HCT116 (cell line): ENCODE measurements at regions not wholly inside any gene's neighbourhood (a gene's known extent, or its start where the extent isn't known, plus 50 kb on each side); places are given as distances from the start of the nearest gene placed in this dataset.

Experiments
- ATAC-seq: fragments of 200-7000 bp; cut with Tn5 transposase; 2 replicates; pipeline ENCODE4 v1.9.1; 2020; ENCODE audit warnings: mild to moderate bottlenecking, moderate library complexity
- BruUV-seq: library from RNA; stranded (reverse); fragments of 400-500 nt; replicated peaks from 2 replicates; lab custom pipeline; 2021; lab: Mats Ljungman, UMichigan
- CTCF ChIA-PET: fragments of 300-600 bp; sonication (Branson Sonifier 250); formaldehyde crosslinking; loops from one replicate; lab custom pipeline; 2021; ENCODE audit warnings: antibody characterized with exemption; lab: Charles Lee
- POLR2A ChIA-PET: fragments of 300-600, 350-600 bp; sonication (Branson Sonifier 250); formaldehyde crosslinking; loops from one replicate; lab custom pipeline; 2021; ENCODE audit warnings: antibody characterized with exemption; lab: Charles Lee
- RAD21 ChIA-PET, 2 experiments: fragments of 300-600 bp; sonication (Branson Sonifier 250); formaldehyde crosslinking; loops; one replicate each; lab custom pipeline; 2023; ENCODE audit warnings: low total read pairs in 2 of 2; ENCODE audit not compliant: uncharacterized antibody in 2 of 2, unreplicated experiment in 2 of 2, low non-redundant PET in 1 of 2; lab: Charles Lee
- DNase-seq: peaks from one replicate; pipeline ENCODE4 v3.0.0-alpha.2; 2010; ENCODE audit warnings: low read depth, low spot score
- H2AFZ ChIP-seq: fragments of 200-600 bp; shearing (Covaris generic), sonication (generic); 2 replicates; pipeline ENCODE4 v1.6.1; 2017; ENCODE audit warnings: low read depth, mixed run types, mixed read lengths, antibody characterized with exemption, low read length; ENCODE audit not compliant: poor library complexity, severe bottlenecking
- H3K27ac ChIP-seq: 2 replicates; pipeline ENCODE4 v1.5.1; 2012; ENCODE audit warnings: low read depth, low read length
- H3K27me3 ChIP-seq: fragments of 200-600 bp; sonication (generic); 2 replicates; pipeline ENCODE4 v1.6.1; 2016; ENCODE audit warnings: mixed run types, low read length, mixed read lengths; ENCODE audit not compliant: insufficient read depth
- H3K36me3 ChIP-seq, 2 experiments: fragments of 200-500 bp in 1 of 2; fragments of 200-600 bp in 1 of 2; sonication (Bioruptor generic) in 1 of 2; sonication (generic) in 1 of 2; 2 replicates each; pipeline versions ENCODE4 v1.5.1 to v1.6.1; 2014 to 2016; ENCODE audit warnings: low read length in 2 of 2, inconsistent platforms in 1 of 2, mixed read lengths in 1 of 2, mixed run types in 1 of 2; ENCODE audit not compliant: insufficient read depth in 2 of 2, control insufficient read depth in 1 of 2
- H3K4me1 ChIP-seq, 2 experiments: fragments of 200-600 bp in 1 of 2; sonication (generic) in 1 of 2; 2 replicates each; pipeline versions ENCODE4 v1.5.1 to v1.6.1; 2012 to 2017; ENCODE audit warnings: low read length in 2 of 2, inconsistent platforms in 1 of 2, mild to moderate bottlenecking in 1 of 2, mixed read lengths in 1 of 2, mixed run types in 1 of 2, moderate library complexity in 1 of 2; ENCODE audit not compliant: insufficient read depth in 2 of 2, control insufficient read depth in 1 of 2
- H3K4me2 ChIP-seq: fragments of 200-600 bp; sonication (generic); 2 replicates; pipeline ENCODE4 v1.6.1; 2017; ENCODE audit warnings: mixed run types, low read length, mixed read lengths
- H3K4me3 ChIP-seq, 2 experiments: fragments of 200-600 bp in 1 of 2; sonication (generic) in 1 of 2; replicated peaks in 1 of 2; 2 replicates each; pipeline ENCODE4 v1.5.1; 2011 to 2016; ENCODE audit warnings: low read length in 2 of 2, control low read depth in 1 of 2, low read depth in 1 of 2, mild to moderate bottlenecking in 1 of 2, mixed read lengths in 1 of 2, mixed run types in 1 of 2
- H3K79me2 ChIP-seq: fragments of 200-600 bp; sonication (generic); 2 replicates; pipeline ENCODE4 v1.6.1; 2017; ENCODE audit warnings: mild to moderate bottlenecking, mixed run types, low read length, moderate library complexity, mixed read lengths; ENCODE audit not compliant: insufficient read depth
- H3K9ac ChIP-seq: fragments of 200-600 bp; sonication (generic); 2 replicates; pipeline ENCODE4 v1.6.1; 2016; ENCODE audit warnings: low read length, mixed read lengths
- H3K9me2 ChIP-seq: fragments of 200-600 bp; sonication (generic), shearing (Covaris generic); 2 replicates; pipeline ENCODE4 v1.6.1; 2017; ENCODE audit warnings: mixed run types, mild to moderate bottlenecking, moderate library complexity; ENCODE audit not compliant: insufficient read depth
- H3K9me3 ChIP-seq, 2 experiments: fragments of 200-500 bp in 1 of 2; fragments of 200-600 bp in 1 of 2; sonication (Bioruptor generic) in 1 of 2; sonication (generic) in 1 of 2; 2 replicates each; pipeline ENCODE4 v1.6.1; 2014 to 2017; ENCODE audit warnings: low read length in 2 of 2, mixed read lengths in 2 of 2, inconsistent platforms in 1 of 2, low read depth in 1 of 2, mild to moderate bottlenecking in 1 of 2, mixed run types in 1 of 2, moderate library complexity in 1 of 2; ENCODE audit not compliant: control insufficient read depth in 1 of 2, insufficient read depth in 1 of 2
- H4K20me1 ChIP-seq: fragments of 200-600 bp; sonication (generic), shearing (Covaris generic); 2 replicates; pipeline ENCODE4 v1.6.1; 2017; ENCODE audit warnings: mixed run types, mild to moderate bottlenecking, moderate library complexity; ENCODE audit not compliant: insufficient read depth
- CBX3 ChIP-seq: IDR thresholded peaks from 2 replicates; pipeline ENCODE4 v1.6.1; 2012; ENCODE audit warnings: low read depth
- CEBPB ChIP-seq: IDR thresholded peaks from 2 replicates; pipeline ENCODE4 v1.6.1; 2012; ENCODE audit warnings: low read depth
- EGR1 ChIP-seq: IDR thresholded peaks from 2 replicates; pipeline ENCODE4 v1.6.1; 2012; ENCODE audit warnings: low read depth
- FOSL1 ChIP-seq: IDR thresholded peaks from 2 replicates; pipeline ENCODE4 v1.6.1; 2012; ENCODE audit warnings: low read depth
- JUND ChIP-seq: IDR thresholded peaks from 2 replicates; pipeline ENCODE4 v1.6.1; 2012
- RAD21 ChIP-seq: IDR thresholded peaks from 2 replicates; pipeline ENCODE4 v1.6.1; 2012; ENCODE audit warnings: low read depth, mild to moderate bottlenecking
- SP1 ChIP-seq: IDR thresholded peaks from 2 replicates; pipeline ENCODE4 v1.6.1; 2012; ENCODE audit warnings: low read depth
- SRF ChIP-seq: IDR thresholded peaks from 2 replicates; pipeline ENCODE4 v1.6.1; 2012; ENCODE audit warnings: low read depth
- YY1 ChIP-seq: IDR thresholded peaks from 2 replicates; pipeline ENCODE4 v1.6.1; 2011; ENCODE audit warnings: low read length, low read depth, moderate library complexity, mild to moderate bottlenecking; ENCODE audit not compliant: insufficient replicate concordance; ENCODE audit errors: extremely low read depth
- ZFX ChIP-seq: fragments of 450-650 bp; IDR thresholded peaks from 2 replicates; pipeline ENCODE4 v1.6.1; 2017
- ZNF274 ChIP-seq: fragments of 200-500 bp; sonication (Bioruptor generic); IDR thresholded peaks from 2 replicates; pipeline ENCODE4 v1.6.1; 2014; ENCODE audit warnings: mild to moderate bottlenecking, low read depth, low read length, inconsistent platforms
- intact Hi-C: fragments of 100-400 bp; cut with micrococcal nuclease; formaldehyde crosslinking; loops from 2 replicates; pipeline ENCODE4 v1.10.0; 2022
- TF ChIP-seq, protein P1 (sequence below), 3 experiments: fragments of 200-600 bp in 1 of 3; sonication (generic) in 1 of 3; IDR thresholded peaks in 2 of 3; conservative IDR thresholded peaks in 1 of 3; 2 replicates each; pipeline ENCODE4 v1.5.1; 2012 to 2017; ENCODE audit warnings: low read depth in 2 of 3, low read length in 2 of 3, antibody characterized with exemption in 1 of 3, borderline replicate concordance in 1 of 3, control low read depth in 1 of 3, mild to moderate bottlenecking in 1 of 3, mixed read lengths in 1 of 3, mixed run types in 1 of 3, moderate library complexity in 1 of 3; ENCODE audit not compliant: insufficient read depth in 1 of 3
- TF ChIP-seq, protein P2 (sequence below): IDR thresholded peaks from 2 replicates; pipeline ENCODE4 v1.6.1; 2012; ENCODE audit warnings: low read depth

DNA sequence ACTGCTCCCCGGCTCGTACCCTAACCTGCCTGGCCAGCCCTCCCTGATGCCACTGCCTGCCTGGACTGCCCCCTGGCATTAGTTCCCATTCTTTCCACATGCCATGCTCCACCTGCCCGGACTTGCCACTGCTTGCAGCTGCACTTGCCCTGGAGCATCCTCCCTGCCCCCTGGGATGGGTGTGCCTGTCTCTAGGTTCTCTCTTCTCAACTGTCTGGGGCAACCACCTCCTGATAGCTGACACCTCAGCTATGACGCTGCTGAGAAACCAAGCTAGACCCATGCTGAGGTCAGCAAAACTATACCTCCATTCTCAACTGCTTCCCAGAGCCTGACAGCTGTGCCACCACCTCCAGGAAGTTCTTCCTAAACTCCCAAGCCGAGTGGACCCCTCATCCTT lies 72.1 kb downstream of the PERP start:
- no peak overlapping the region for H3K27ac ChIP-seq
- CTCF ChIA-PET, result interaction anchor here (1.0 kb wide), 1 partner anchor 28 kb away, joined by 3 read pairs; no protein-coding TSS in a partner anchor

More for the DNA sequence above, 72.1 kb downstream of the PERP start:
- Histone ChIP-seq H3K9me3 (no peaks in the 10 kb centered on the region), H3K27me3 (no peaks in the 10 kb centered on the region), H3K4me2 (peak overlapping the region; percentile 1; the same call in 1 of the 2 replicates), H3K9me2 (no peaks in the 10 kb centered on the region), H3K4me1 (peaks cover 4 to 19% of the 10 kb centered on the region in 2 experiments; a peak in 3 of 4 replicates), H3K36me3 (no peaks in the 10 kb centered on the region), H3K79me2 (no peaks in the 10 kb centered on the region), H3K9ac (no peak overlapping the region), H3K4me3 (no peak overlapping the region), H4K20me1 (no peaks in the 10 kb centered on the region), H2AFZ (peak overlapping the region; percentile 67)
- intact Hi-C loops, result no loop called here
- ATAC-seq, result peak; percentile 30
- no TSS peak for BruUV-seq
- no peak for DNase-seq
- ChIA-PET POLR2A (no interaction called here), RAD21 (no interaction called here)
- TF ChIP-seq, protein P1, sequence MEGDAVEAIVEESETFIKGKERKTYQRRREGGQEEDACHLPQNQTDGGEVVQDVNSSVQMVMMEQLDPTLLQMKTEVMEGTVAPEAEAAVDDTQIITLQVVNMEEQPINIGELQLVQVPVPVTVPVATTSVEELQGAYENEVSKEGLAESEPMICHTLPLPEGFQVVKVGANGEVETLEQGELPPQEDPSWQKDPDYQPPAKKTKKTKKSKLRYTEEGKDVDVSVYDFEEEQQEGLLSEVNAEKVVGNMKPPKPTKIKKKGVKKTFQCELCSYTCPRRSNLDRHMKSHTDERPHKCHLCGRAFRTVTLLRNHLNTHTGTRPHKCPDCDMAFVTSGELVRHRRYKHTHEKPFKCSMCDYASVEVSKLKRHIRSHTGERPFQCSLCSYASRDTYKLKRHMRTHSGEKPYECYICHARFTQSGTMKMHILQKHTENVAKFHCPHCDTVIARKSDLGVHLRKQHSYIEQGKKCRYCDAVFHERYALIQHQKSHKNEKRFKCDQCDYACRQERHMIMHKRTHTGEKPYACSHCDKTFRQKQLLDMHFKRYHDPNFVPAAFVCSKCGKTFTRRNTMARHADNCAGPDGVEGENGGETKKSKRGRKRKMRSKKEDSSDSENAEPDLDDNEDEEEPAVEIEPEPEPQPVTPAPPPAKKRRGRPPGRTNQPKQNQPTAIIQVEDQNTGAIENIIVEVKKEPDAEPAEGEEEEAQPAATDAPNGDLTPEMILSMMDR (IDR thresholded peaks at IDR 0.05 in 2 of 3, conservative IDR thresholded peaks at IDR 0.05 in 1 of 3; ENCODE audit: borderline replicate concordance in 1 of 3, insufficient read depth in 1 of 3, low read depth in 2 of 3, low read length in 2 of 3), result no peak
- TF ChIP-seq FOSL1, result no peak
- TF ChIP-seq YY1, result no peak
- no peak for TF ChIP-seq CEBPB
- no peak for TF ChIP-seq ZFX
- no peak for TF ChIP-seq SRF
- TF ChIP-seq ZNF274, result no peak
- TF ChIP-seq RAD21, result no peak
- no peak for TF ChIP-seq JUND
- TF ChIP-seq CBX3, result no peak
- no peak; the same call in 1 of the 2 replicates for TF ChIP-seq SP1
- TF ChIP-seq, protein P2, sequence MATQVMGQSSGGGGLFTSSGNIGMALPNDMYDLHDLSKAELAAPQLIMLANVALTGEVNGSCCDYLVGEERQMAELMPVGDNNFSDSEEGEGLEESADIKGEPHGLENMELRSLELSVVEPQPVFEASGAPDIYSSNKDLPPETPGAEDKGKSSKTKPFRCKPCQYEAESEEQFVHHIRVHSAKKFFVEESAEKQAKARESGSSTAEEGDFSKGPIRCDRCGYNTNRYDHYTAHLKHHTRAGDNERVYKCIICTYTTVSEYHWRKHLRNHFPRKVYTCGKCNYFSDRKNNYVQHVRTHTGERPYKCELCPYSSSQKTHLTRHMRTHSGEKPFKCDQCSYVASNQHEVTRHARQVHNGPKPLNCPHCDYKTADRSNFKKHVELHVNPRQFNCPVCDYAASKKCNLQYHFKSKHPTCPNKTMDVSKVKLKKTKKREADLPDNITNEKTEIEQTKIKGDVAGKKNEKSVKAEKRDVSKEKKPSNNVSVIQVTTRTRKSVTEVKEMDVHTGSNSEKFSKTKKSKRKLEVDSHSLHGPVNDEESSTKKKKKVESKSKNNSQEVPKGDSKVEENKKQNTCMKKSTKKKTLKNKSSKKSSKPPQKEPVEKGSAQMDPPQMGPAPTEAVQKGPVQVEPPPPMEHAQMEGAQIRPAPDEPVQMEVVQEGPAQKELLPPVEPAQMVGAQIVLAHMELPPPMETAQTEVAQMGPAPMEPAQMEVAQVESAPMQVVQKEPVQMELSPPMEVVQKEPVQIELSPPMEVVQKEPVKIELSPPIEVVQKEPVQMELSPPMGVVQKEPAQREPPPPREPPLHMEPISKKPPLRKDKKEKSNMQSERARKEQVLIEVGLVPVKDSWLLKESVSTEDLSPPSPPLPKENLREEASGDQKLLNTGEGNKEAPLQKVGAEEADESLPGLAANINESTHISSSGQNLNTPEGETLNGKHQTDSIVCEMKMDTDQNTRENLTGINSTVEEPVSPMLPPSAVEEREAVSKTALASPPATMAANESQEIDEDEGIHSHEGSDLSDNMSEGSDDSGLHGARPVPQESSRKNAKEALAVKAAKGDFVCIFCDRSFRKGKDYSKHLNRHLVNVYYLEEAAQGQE, result no peak
- TF ChIP-seq EGR1, result no peak
